Hematopoietic multipotent progenitor cell (in vitro differentiated cells): ENCODE measurements at regions not wholly inside any gene's neighbourhood (a gene's known extent, or its start where the extent isn't known, plus 50 kb on each side); places are given as distances from the start of the nearest gene placed in this dataset.
"Not testable (repeated sequence)": the region's sequence is repeated elsewhere in the genome, so short reads cannot be mapped to it uniquely, and the experiment has no call there.

Experiments
- DNase-seq, 3 donors: peaks; one replicate each; pipeline ENCODE4 v3.0.0-alpha.2; 2011 to 2015; ENCODE audit warnings: low read depth in 2 of 3, low spot score in 2 of 3

- DNase-seq = no peak
Measured at GRCh38 chr4:24212642-24213041, 322.8 kb upstream of the PPARGC1A start.

DNA sequence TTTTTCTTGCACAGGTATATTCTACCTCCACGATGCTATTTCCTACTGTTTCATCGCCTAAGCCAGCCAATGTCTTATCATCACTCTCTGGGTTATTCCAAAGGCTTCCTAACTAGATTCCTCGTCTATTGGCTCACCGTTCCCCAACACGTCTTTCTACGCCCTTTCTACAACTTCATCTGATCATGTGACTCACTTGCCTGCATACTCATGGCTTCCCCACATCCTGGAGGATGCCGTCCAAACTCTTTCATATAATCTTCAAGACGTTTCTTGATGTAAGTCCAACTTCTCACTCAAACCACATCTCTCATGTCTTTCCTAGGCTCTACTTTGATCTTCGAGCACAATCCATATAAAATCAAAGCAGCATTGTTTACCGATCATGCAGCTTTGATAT is 322.0 kb upstream of the PPARGC1A start:
- DNase-seq = no peak

GRCh38 chr4:24210332-24210902 is 320.6 kb upstream of the PPARGC1A start:
- DNase-seq = no peak

DNA sequence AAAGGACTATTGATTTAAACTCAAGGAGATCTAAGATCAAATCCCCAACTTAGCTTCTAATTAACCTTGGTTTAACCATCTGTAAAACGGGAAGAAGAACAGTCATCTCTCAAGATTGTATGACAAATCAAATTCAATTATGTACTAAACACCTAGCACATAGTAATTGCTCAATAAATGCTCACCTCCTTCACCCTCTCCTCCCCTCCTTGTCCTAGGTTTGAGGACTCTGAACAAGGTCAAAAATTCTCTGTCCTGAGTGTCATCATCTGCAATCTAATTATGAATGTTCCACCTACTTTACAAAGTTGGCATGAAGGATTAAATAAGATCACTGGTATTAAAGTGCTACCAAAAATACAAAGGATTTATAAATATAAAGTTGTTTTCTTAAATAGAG is 320.1 kb upstream of the PPARGC1A start:
- DNase-seq = no peak

DNA sequence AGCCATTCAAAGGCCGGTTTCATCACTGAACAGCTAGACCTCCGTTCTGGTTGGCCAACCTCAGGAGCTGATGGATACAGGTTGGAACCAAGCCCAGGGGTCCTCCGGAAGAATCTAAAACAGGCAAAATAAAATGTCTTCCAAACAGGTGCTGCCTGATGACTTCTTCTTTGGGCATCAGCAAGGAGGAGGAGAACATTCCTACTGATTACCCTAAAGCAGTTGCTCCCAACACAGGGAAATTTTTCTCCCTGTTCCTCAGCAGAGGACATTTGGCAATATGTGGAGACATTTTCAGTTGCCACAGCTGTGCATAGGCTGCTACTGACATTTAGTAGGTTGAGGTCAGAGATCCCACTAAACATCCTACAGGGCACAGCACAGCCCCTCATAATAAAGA is 319.3 kb upstream of the PPARGC1A start:
- no peak for DNase-seq

- DNase-seq = no peak
Measured at GRCh38 chr4:24208691-24209090, 318.8 kb upstream of the PPARGC1A start.

GRCh38 chr4:24204708-24205107 is 314.9 kb upstream of the PPARGC1A start:
- DNase-seq = not testable (repeated sequence)

DNA sequence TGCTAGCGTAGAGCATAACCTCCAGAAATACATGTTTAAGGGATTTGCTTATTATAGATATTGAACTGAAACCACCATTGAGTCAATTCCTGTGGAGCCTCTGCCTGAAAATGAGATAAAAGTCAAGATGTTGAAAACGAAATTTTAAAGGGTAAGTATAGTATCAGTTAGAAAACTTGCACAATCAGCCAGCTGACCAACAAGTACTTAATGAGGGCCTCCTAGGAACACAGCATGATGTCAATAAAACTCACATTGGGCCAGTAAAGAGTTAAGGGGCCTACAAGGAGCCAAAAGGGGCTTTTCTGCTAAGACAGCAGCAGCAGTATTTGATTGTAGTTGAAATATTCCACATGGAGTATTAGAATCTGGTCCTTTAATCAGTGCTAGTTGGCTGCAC is 314.1 kb upstream of the PPARGC1A start:
- no peak for DNase-seq

- DNase-seq = no peak
Measured at GRCh38 chr4:24202579-24202978, 312.7 kb upstream of the PPARGC1A start.

GRCh38 chr4:24197955-24198354 is 308.1 kb upstream of the PPARGC1A start:
- DNase-seq = no peak

- no peak for DNase-seq
Measured at GRCh38 chr4:24196785-24197184, 306.9 kb upstream of the PPARGC1A start.

GRCh38 chr4:24195991-24196736 is 306.3 kb upstream of the PPARGC1A start:
- no peak for DNase-seq

- DNase-seq = no peak
Measured at GRCh38 chr4:24192018-24192641, 302.3 kb upstream of the PPARGC1A start.

GRCh38 chr4:24190761-24191695 is 301.2 kb upstream of the PPARGC1A start:
- DNase-seq = no peak

DNA sequence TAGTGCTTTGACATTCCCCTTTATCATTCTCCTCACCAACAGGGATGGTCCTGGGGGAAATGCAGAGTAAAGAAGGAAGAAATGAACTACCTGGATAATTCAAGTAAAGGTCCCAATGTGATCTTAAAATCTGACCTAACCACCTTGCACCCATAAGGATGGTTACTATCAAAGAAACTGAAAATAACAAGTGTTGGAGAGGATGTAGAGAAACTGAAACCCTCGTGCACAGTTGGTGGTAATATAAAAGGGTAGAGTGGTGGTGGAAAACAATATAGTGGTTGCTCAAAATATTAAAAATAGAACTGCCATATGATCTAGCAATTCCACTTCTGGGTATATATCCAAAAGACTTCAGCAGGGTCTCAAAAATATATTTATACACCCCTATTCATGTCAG is 298.6 kb upstream of the PPARGC1A start:
- DNase-seq = no peak

DNA sequence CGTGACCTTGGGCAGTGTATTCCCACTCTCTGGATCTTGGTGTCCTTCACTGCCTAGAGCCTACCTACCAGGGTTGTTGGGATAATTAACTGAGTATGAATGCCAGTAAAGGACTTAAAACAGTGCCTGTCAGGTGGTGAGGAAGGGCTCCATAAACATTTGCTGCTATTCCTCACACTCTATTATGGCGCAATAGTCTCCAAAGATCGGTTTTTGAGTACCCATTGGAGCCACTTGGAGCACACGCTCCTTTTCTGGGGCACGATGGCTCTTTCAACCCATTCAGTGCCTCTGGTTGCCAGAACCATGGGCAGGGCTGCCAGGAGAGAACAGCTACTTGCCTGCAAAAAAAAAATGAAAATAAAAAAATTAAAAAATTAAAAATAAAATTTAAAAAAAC is 296.6 kb upstream of the PPARGC1A start:
- DNase-seq = no peak

- no peak for DNase-seq
Measured at GRCh38 chr4:24181005-24181404, 291.2 kb upstream of the PPARGC1A start.

DNA sequence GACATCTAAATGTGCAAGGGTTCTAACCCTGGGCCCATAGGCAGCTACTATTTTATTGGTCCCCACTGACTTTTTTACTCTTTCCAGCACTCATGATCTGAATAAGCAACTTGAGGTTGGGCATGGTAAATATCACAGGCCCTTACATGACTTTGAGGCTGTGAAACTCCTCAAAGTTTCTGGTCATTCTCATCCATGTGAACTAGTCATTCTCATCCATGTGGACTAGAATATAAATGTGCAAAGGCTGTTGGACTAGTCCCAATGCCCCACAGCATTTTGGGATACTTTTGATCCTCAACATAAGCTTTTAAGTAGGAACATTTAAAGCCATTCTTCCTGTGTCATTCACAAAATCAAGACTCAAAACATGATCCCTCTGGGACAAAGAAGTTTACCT is 290.7 kb upstream of the PPARGC1A start:
- no peak for DNase-seq

DNA sequence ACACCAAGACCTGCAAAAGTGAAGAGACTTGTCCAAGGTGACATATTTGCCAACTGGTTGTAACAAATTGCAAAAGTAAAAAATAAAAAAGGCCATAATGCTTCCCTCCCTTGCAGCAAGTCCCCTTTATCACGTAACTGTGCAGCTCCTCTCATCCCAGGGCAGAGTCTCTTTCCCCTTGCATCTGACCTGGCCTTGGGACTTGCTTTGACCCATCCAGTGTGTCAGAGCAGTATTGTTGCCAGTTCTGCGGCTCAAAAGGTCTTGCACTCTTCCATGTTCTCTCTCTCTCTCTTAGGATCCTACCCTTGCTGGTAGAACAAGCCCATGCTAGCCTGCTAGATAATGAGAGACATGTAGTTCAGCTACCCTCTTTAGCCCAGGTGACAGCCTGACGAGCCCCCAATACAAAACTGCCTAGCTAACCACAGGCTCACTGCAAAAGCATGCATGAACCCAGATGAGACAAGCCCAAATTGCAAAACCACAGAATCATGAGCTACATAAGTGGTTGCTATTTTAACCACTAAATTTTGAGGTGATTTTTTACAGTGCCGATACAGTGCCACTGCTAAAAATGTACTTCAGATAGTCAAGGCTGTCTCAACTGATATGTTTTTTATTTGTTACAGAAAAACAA is 289.5 kb upstream of the PPARGC1A start:
- DNase-seq = no peak

DNA sequence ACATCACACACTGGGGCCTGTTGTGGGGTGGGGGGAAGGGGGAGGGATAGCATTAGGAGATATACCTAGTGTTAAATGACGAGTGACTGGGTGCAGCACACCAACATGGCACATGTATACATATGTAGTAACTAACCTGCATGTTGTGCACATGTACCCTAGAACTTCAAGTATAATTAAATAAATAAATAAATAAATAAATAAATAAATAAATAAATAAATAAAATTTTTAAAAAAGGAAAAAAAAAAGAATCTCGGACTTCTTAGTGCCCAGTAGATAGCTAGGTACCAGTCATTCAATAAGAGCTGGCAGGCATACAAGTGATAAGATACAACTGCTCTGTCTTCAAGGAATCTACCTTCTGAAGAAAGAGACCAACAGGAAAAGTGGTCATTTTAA is 287.6 kb upstream of the PPARGC1A start:
- DNase-seq = not testable (repeated sequence)

DNA sequence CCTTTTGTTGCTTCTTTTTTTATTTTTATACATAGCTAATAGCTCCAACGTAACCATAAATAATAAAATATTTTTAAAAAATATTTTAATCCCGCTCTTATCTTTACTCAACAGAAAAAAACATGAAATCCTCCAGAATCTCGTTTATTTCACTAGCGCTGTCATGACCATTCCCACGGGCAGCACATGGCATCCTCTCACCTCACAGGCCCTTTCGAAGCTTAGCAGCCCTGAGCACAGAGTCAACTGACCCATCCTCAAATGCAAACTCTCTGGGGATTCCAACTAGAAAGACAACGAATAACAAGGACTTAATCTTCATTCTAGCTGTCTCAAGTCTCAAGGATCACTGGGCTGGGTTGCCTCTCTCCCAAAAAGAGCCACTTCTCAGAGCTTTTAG is 285.9 kb upstream of the PPARGC1A start:
- DNase-seq = no peak
